ENCODE measurements at regions not wholly inside any gene's neighbourhood (a gene's known extent, or its start where the extent isn't known, plus 50 kb on each side); places are given as distances from the start of the nearest gene placed in this dataset.

GRCh38 chr6:23088761-23089160 lies 519.4 kb downstream of the HDGFL1 start:
- TF ChIP-seq CTCF (IDR thresholded peaks at IDR 0.05) (no peak), POLR2AphosphoS5 (IDR thresholded peaks at IDR 0.05) (no peak)

All from esophagus muscularis mucosa (tissue), 3 donors.